ENCODE measurements at regions not wholly inside any gene's neighbourhood (a gene's known extent, or its start where the extent isn't known, plus 50 kb on each side); places are given as distances from the start of the nearest gene placed in this dataset.

DNA sequence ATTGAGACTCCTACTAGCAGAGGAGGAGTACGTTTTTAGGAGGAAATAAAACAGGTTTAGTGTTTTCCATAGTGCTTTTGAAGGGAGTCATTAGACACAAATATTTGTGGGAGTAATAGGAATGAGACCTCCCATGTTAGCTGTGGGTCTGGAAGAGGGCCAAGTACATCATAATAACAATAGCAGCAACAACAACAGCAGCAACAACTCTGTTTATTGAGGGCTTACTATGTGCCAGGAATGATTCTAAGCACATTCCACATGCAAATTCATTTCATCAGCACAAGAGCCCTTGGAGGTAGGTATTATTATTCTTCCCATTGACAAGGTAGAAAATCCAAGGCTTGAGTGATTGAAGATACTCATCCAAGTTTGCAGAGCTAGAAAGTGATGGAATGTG, 384.2 kb upstream of the RPS23 start:
- Histone ChIP-seq H3K27ac (no peak overlapping the region), H3K4me3 (no peak overlapping the region), H3K36me3 (replicated peaks in 1 of 2; ENCODE audit: insufficient read depth in 1 of 2, low read depth in 2 of 2) (no peaks in the 10 kb centered on the region), H3K9me3 (no peaks in the 10 kb centered on the region), H3K4me1 (no peaks in the 10 kb centered on the region), H3K27me3 (no peaks in the 10 kb centered on the region)
- intact Hi-C loops (cut with DNase I) = no loop called here
- WGBS, 2 donors = 52 to 67% methylated on average over 1 of the region's 1 CpG
- ATAC-seq = no peak
- no peak for DNase-seq
- no peak for TF ChIP-seq POLR2A (IDR thresholded peaks at IDR 0.05)
- TF ChIP-seq, protein P1, sequence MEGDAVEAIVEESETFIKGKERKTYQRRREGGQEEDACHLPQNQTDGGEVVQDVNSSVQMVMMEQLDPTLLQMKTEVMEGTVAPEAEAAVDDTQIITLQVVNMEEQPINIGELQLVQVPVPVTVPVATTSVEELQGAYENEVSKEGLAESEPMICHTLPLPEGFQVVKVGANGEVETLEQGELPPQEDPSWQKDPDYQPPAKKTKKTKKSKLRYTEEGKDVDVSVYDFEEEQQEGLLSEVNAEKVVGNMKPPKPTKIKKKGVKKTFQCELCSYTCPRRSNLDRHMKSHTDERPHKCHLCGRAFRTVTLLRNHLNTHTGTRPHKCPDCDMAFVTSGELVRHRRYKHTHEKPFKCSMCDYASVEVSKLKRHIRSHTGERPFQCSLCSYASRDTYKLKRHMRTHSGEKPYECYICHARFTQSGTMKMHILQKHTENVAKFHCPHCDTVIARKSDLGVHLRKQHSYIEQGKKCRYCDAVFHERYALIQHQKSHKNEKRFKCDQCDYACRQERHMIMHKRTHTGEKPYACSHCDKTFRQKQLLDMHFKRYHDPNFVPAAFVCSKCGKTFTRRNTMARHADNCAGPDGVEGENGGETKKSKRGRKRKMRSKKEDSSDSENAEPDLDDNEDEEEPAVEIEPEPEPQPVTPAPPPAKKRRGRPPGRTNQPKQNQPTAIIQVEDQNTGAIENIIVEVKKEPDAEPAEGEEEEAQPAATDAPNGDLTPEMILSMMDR (IDR thresholded peaks at IDR 0.05) = no peak

DNA sequence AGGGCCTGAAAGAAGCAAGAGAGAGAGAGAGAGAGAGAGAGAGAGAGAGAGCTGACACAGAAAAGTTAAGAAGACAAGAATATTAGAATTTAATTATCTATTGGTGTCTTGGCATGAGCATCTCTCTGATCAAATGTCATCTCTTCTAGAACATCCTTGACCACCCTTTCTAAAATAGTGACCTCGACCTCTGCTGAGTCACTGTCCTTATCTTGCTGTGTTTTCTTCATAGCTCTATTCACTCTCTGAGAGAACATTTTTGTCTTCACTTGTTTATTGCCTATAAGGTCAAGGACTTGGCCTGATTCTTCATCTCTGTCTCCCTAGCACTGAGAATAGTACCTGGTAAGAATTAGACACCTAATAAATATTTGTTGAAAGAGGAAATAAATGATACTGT, 383.8 kb upstream of the RPS23 start:
- TF ChIP-seq, protein P1 (IDR thresholded peaks at IDR 0.05) = no peak
- TF ChIP-seq POLR2A (IDR thresholded peaks at IDR 0.05) = no peak
- H3K4me3 ChIP-seq = no peak overlapping the region
- H3K36me3 ChIP-seq (replicated peaks in 1 of 2; ENCODE audit: insufficient read depth in 1 of 2, low read depth in 2 of 2) = no peaks in the 10 kb centered on the region
- no peaks in the 10 kb centered on the region for H3K9me3 ChIP-seq
- ATAC-seq = no peak
- H3K4me1 ChIP-seq = no peaks in the 10 kb centered on the region
- H3K27me3 ChIP-seq = no peaks in the 10 kb centered on the region
- 62 to 64% methylated on average over 1 of the region's 1 CpG for WGBS, 2 donors
- intact Hi-C loops (cut with DNase I) = no loop called here
- no peak for DNase-seq
- no peak overlapping the region for H3K27ac ChIP-seq

DNA sequence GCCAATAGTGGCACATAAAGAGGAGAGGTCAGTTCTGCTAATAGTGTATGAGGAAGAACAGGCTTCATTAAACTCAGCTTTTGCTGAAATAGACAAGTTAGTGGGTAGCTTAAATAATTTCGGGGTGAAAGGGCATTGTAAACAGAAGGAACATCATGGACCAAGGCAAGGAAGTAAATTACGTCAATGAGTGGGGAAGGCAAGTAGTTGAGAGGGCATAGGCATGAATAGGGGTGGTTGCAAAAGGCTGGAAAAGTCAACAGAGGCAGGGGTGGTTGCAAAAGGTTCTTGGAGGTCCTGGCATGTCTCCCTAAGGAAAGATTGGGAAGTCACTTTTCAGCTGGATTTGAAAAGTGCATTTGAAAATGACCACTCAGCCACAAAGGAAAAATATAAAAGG, 383.3 kb upstream of the RPS23 start:
- DNase-seq (no peak), ATAC-seq (no peak)
- no peak for TF ChIP-seq POLR2A (IDR thresholded peaks at IDR 0.05)
- TF ChIP-seq, protein P1 (IDR thresholded peaks at IDR 0.05) = no peak
- no peak overlapping the region for H3K27ac ChIP-seq
- no peak overlapping the region for H3K4me3 ChIP-seq
- H3K36me3 ChIP-seq (replicated peaks in 1 of 2; ENCODE audit: insufficient read depth in 1 of 2, low read depth in 2 of 2) = no peaks in the 10 kb centered on the region
- 64 to 67% methylated on average over 2 of the region's 2 CpGs for WGBS, 2 donors
- intact Hi-C loops (cut with DNase I) = no loop called here
- no peaks in the 10 kb centered on the region for H3K27me3 ChIP-seq
- H3K9me3 ChIP-seq = no peaks in the 10 kb centered on the region
- no peaks in the 10 kb centered on the region for H3K4me1 ChIP-seq

DNA sequence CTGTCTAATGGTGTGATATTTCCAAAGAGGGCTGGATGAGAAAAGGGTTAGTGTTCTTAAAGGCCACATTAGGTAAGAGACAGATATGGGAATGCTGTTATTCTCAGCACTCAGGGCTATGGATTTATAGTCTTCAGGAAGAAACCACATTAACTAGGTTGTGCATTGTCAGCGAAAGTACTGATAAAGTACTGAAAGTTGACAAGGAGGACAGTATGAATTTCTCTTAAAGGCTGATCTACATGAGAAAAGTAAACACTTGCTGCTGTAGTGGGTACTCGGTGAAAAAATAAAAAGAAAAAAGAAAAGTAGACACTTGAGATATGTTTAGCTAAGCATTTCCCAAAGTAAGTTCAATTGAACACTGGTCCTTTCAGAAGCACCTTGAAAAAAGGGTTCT, 381.0 kb upstream of the RPS23 start:
- Histone ChIP-seq H3K4me3 (no peak overlapping the region), H3K27ac (no peak overlapping the region), H3K4me1 (no peaks in the 10 kb centered on the region), H3K9me3 (no peaks in the 10 kb centered on the region), H3K36me3 (replicated peaks in 1 of 2; ENCODE audit: insufficient read depth in 1 of 2, low read depth in 2 of 2) (no peaks in the 10 kb centered on the region), H3K27me3 (no peaks in the 10 kb centered on the region)
- no peak for ATAC-seq
- intact Hi-C loops (cut with DNase I) = no loop called here
- WGBS, 2 donors = 59 to 70% methylated on average over 2 of the region's 2 CpGs
- DNase-seq = no peak
- TF ChIP-seq, protein P1 (IDR thresholded peaks at IDR 0.05) = no peak
- TF ChIP-seq POLR2A (IDR thresholded peaks at IDR 0.05) = no peak

DNA sequence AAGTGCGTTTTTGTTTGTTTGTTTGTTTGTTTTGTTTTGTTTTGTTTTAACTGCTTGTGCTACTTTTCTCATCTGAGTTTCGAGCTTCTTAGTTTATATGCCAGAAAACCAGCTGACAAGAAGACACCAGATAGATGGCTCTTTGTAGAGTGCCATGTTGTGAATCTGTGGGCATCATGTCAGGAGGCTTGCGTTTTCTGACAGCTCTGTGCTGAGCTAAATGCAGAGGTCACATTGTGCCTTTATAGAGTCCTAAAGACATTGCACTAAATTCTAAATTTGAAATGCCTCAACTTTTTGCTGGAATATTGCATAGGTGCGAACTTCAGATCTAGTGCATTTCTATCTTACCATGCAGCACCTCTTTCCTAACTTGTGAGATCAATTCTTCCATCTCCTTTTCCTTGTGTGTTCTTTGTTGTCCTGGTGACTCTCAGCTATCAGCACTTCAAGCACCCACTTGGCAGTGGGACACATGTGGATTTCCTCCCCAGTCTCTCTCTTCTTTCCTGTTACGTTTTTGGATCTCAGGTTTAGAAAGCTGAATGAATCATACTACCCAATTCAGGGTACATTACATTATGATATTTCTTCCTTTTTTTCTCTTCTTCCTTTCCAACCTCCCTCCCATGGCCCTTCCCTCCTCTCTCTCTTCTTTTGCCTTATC, 379.0 kb upstream of the RPS23 start:
- H3K9me3 ChIP-seq = no peaks in the 10 kb centered on the region
- DNase-seq = no peak
- no peak for TF ChIP-seq POLR2A (IDR thresholded peaks at IDR 0.05)
- TF ChIP-seq, protein P1 (IDR thresholded peaks at IDR 0.05) = no peak
- no peak for ATAC-seq
- WGBS, 2 donors = 55 to 56% methylated on average over 5 of the region's 5 CpGs
- H3K36me3 ChIP-seq (replicated peaks in 1 of 2; ENCODE audit: insufficient read depth in 1 of 2, low read depth in 2 of 2) = no peaks in the 10 kb centered on the region
- intact Hi-C loops (cut with DNase I) = no loop called here
- no peaks in the 10 kb centered on the region for H3K4me1 ChIP-seq
- no peak overlapping the region for H3K4me3 ChIP-seq
- no peak overlapping the region for H3K27ac ChIP-seq
- no peaks in the 10 kb centered on the region for H3K27me3 ChIP-seq

Data from body of pancreas (tissue), 4 donors.